PC-9 (cell line): ENCODE measurements at regions not wholly inside any gene's neighbourhood (a gene's known extent, or its start where the extent isn't known, plus 50 kb on each side); places are given as distances from the start of the nearest gene placed in this dataset.

Experiments
- BruUV-seq: library from RNA; stranded (reverse); fragments of 400-500 nt; replicated peaks from 2 replicates; lab custom pipeline; 2021; lab: Mats Ljungman, UMichigan
- CTCF ChIA-PET: fragments of 300-600 bp; sonication (Branson Sonifier 250); formaldehyde crosslinking; loops from one replicate; lab custom pipeline; 2022; ENCODE audit warnings: antibody characterized with exemption; lab: Charles Lee
- POLR2A ChIA-PET: fragments of 300-600 bp; sonication (Branson Sonifier 250); formaldehyde crosslinking; loops from one replicate; lab custom pipeline; 2022; ENCODE audit warnings: antibody characterized with exemption; ENCODE audit not compliant: unreplicated experiment; lab: Charles Lee
- DNase-seq, 2 experiments: peaks; one replicate each; pipeline versions ENCODE4 v3.0.0 to v3.0.0-alpha.2; 2015 to 2022; ENCODE audit warnings: mixed read lengths in 1 of 2
- H2AFZ ChIP-seq: fragments of 200-600 bp; sonication (generic); 2 replicates; pipeline ENCODE4 v1.8.1; 2017; ENCODE audit warnings: antibody characterized with exemption
- H3F3A ChIP-seq: fragments of 200-600 bp; sonication (generic); 2 replicates; pipeline ENCODE4 v1.8.1; 2017; ENCODE audit warnings: antibody characterized with exemption, mild to moderate bottlenecking, low read depth; ENCODE audit not compliant: insufficient read depth
- H3K27ac ChIP-seq: fragments of 200-600 bp; sonication (generic); 2 replicates; pipeline ENCODE4 v1.6.1; 2016; ENCODE audit warnings: mixed run types
- H3K27me3 ChIP-seq: fragments of 200-600 bp; sonication (generic); 2 replicates; pipeline ENCODE4 v1.6.1; 2016; ENCODE audit warnings: low read depth, mixed run types; ENCODE audit not compliant: insufficient read depth
- H3K36me3 ChIP-seq: fragments of 200-600 bp; sonication (generic); 2 replicates; pipeline ENCODE4 v1.6.1; 2016; ENCODE audit warnings: low read depth, mixed run types
- H3K4me1 ChIP-seq: fragments of 200-600 bp; sonication (generic); replicated peaks from 2 replicates; pipeline ENCODE4 v1.6.1; 2016; ENCODE audit warnings: mixed run types; ENCODE audit not compliant: insufficient read depth
- H3K4me2 ChIP-seq: fragments of 200-600 bp; sonication (generic); 2 replicates; pipeline ENCODE4 v1.6.1; 2017; ENCODE audit warnings: mixed run types
- H3K4me3 ChIP-seq: fragments of 200-600 bp; sonication (generic); 2 replicates; pipeline ENCODE4 v1.6.1; 2016; ENCODE audit warnings: mixed run types
- H3K79me2 ChIP-seq: fragments of 200-600 bp; sonication (generic); 2 replicates; pipeline ENCODE4 v1.6.1; 2017; ENCODE audit warnings: low read depth, mixed run types
- H3K9me2 ChIP-seq: fragments of 200-600 bp; sonication (generic); 2 replicates; pipeline ENCODE4 v1.8.1; 2017; ENCODE audit warnings: mild to moderate bottlenecking; ENCODE audit not compliant: insufficient read depth
- H3K9me3 ChIP-seq: fragments of 200-600 bp; sonication (generic); 2 replicates; pipeline ENCODE4 v1.8.1; 2016; ENCODE audit warnings: low read depth; ENCODE audit not compliant: insufficient read depth
- H4K20me1 ChIP-seq: fragments of 200-600 bp; sonication (generic); 2 replicates; pipeline ENCODE4 v1.8.1; 2017; ENCODE audit not compliant: insufficient read depth
- CTCF ChIP-seq: fragments of 200-600 bp; sonication (generic); conservative IDR thresholded peaks from 2 replicates; pipeline ENCODE4 v1.6.1; 2017; ENCODE audit warnings: mixed run types, antibody characterized with exemption, mild to moderate bottlenecking, moderate library complexity
- EZH2 ChIP-seq: fragments of 200-600 bp; sonication (generic); IDR thresholded peaks from 2 replicates; pipeline ENCODE4 v1.8.0; 2017; ENCODE audit warnings: antibody characterized with exemption, low read depth
- intact Hi-C: fragments of 100-400 bp; cut with micrococcal nuclease; formaldehyde crosslinking; loops from one replicate; pipeline ENCODE4 v1.10.0; 2022; ENCODE audit not compliant: unreplicated experiment

GRCh38 chr7:50853311-50853710 lies 70.6 kb upstream of the GRB10 start:
- no peaks in the 10 kb centered on the region for H3F3A ChIP-seq
- H3K79me2 ChIP-seq, result no peaks in the 10 kb centered on the region
- H3K27me3 ChIP-seq, result peaks cover 13% of the 10 kb centered on the region; the same call in 1 of the 2 replicates
- TF ChIP-seq CTCF (no peak), EZH2 (no peak)
- ChIA-PET POLR2A (no interaction called here), CTCF (no interaction called here)
- no peaks in the 10 kb centered on the region for H3K9me2 ChIP-seq
- H3K4me2 ChIP-seq, result no peak overlapping the region
- H3K9me3 ChIP-seq, result no peaks in the 10 kb centered on the region
- peaks cover 10% of the 10 kb centered on the region for H3K4me1 ChIP-seq
- H4K20me1 ChIP-seq, result no peaks in the 10 kb centered on the region
- H3K4me3 ChIP-seq, result no peak overlapping the region
- H2AFZ ChIP-seq, result no peak overlapping the region
- no peak overlapping the region for H3K27ac ChIP-seq
- no TSS peak for BruUV-seq
- DNase-seq, result no peak
- intact Hi-C loops, result no loop called here
- no peaks in the 10 kb centered on the region for H3K36me3 ChIP-seq

- no peak overlapping the region for H2AFZ ChIP-seq
- no peaks in the 10 kb centered on the region for H3K36me3 ChIP-seq
- DNase-seq, result no peak
- no peaks in the 10 kb centered on the region for H3K79me2 ChIP-seq
- H3K9me2 ChIP-seq, result no peaks in the 10 kb centered on the region
- CTCF ChIA-PET, result no interaction called here
- BruUV-seq, result no TSS peak
- no peaks in the 10 kb centered on the region for H4K20me1 ChIP-seq
- H3K4me1 ChIP-seq, result peaks cover 10% of the 10 kb centered on the region
- H3K4me2 ChIP-seq, result no peak overlapping the region
- intact Hi-C loops, result no loop called here
- POLR2A ChIA-PET, result no interaction called here
- H3K9me3 ChIP-seq, result no peaks in the 10 kb centered on the region
- no peaks in the 10 kb centered on the region for H3F3A ChIP-seq
- TF ChIP-seq EZH2 (no peak), CTCF (no peak)
- peaks cover 12% of the 10 kb centered on the region; the same call in 1 of the 2 replicates for H3K27me3 ChIP-seq
- no peak overlapping the region for H3K4me3 ChIP-seq
- H3K27ac ChIP-seq, result no peak overlapping the region
Observed at GRCh38 chr7:50852901-50853300, 70.2 kb upstream of the GRB10 start.

- BruUV-seq, result no TSS peak
- Histone ChIP-seq H3K9me3 (no peaks in the 10 kb centered on the region), H3K27me3 (peaks cover 7% of the 10 kb centered on the region; the same call in 1 of the 2 replicates), H3K27ac (no peak overlapping the region), H3K4me2 (no peak overlapping the region), H3K36me3 (no peaks in the 10 kb centered on the region), H3K9me2 (no peaks in the 10 kb centered on the region), H4K20me1 (no peaks in the 10 kb centered on the region), H3F3A (no peaks in the 10 kb centered on the region), H3K4me3 (no peak overlapping the region), H2AFZ (no peak overlapping the region), H3K79me2 (no peaks in the 10 kb centered on the region), H3K4me1 (peaks cover 10% of the 10 kb centered on the region)
- ChIA-PET POLR2A (no interaction called here), CTCF (no interaction called here)
- DNase-seq, result no peak
- no peak for TF ChIP-seq EZH2
- no peak for TF ChIP-seq CTCF
- intact Hi-C loops, result no loop called here
Observed at GRCh38 chr7:50851891-50852290, 69.2 kb upstream of the GRB10 start.
